Stimulated activated CD8-positive, alpha-beta memory T cell treated with anti-CD3 and anti-CD28 coated beads, Interleukin-7, amount 100 ng/mL, for 4 hours (primary cell): ENCODE measurements at regions not wholly inside any gene's neighbourhood (a gene's known extent, or its start where the extent isn't known, plus 50 kb on each side); places are given as distances from the start of the nearest gene placed in this dataset.
"Not testable (repeated sequence)": the region's sequence is repeated elsewhere in the genome, so short reads cannot be mapped to it uniquely, and the experiment has no call there.

Experiments
- DNase-seq, 2 donors: peaks; one replicate each; pipeline ENCODE4 v3.0.0-alpha.2; 2020; ENCODE audit warnings: low read depth in 2 of 2

DNA sequence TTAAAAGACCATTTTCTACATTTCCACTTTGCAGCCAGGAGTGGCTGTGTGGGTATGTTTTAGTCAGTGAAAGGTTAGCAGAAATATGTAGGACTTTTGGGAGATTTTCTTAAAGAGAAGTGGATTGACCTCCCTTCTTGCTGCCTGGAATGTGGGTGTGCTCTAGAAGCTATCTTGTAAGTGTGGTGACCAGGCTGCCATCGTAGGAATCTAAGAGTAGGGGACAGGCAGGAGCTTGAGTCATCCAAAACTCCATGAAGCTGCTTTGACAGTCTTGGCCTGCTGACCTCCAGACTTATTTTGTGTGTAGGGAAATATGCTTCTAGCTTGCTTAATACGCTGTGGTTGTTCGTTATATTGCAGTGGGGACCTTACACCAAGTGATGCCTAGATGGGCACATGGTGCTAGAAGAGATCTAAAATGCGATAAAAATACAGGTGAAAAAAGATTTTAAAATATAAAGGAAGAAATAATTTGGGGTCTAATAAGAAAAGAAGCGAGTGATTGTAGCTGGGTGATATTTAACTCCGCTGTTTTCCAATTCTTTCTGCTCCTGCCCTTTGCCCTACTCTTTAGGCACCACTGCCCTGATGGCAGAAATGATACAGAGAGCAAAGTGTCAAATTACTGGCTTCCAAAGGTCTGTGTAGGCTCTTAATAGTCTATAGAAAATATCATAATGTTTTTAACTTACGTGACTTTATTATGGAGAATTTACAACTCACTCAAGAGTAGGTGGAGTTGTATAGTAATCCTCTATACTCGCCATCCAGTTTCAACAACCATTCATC lies 298.2 kb upstream of the ZNF608 start:
- no peak for DNase-seq

DNA sequence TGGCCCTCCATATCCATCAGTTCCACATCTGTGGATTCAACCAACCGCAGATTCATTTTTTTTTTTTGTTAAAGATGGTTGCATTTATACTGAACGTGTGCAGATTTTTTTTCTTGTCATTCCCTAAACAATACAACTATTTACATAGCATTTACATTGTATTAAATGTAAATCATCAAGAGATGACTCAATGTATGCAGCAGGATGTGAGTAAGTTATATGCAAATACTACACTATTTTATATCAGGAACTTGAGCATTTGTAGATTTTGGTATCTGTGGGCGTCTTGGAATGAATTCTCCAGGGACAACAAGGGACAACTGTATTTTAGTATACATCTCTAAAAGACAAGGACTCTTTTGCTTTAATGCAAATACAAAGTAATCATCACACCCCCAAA lies 299.2 kb upstream of the ZNF608 start:
- DNase-seq = no peak

- no peak for DNase-seq
These were observed 300.4 kb upstream of the ZNF608 start for GRCh38 chr5:125046838-125047237.

DNA sequence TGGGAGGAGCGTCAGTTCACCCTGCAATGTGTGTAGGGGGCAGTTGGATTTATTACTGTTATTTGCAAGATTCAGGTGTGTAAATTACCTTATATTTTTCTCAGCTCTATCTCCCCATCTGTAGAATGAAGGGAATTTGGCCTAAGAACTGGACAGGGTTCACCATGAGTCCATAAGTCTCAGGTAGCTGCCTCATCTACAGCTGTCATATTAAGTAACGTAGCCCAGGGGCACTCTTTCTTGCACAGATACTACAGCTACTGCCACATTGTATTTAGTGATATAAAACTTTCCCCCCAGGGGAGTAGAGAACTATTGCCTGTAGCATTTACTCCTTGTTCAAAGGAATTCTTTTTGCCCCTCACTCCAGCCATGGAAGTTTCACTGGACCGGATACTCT lies 301.4 kb upstream of the ZNF608 start:
- no peak for DNase-seq

GRCh38 chr5:125049721-125050702 lies 303.6 kb upstream of the ZNF608 start:
- no peak for DNase-seq

- no peak for DNase-seq
These were observed 304.5 kb upstream of the ZNF608 start for GRCh38 chr5:125050926-125051325.

- DNase-seq = no peak
These were observed 306.1 kb upstream of the ZNF608 start for GRCh38 chr5:125052584-125052983.

DNA sequence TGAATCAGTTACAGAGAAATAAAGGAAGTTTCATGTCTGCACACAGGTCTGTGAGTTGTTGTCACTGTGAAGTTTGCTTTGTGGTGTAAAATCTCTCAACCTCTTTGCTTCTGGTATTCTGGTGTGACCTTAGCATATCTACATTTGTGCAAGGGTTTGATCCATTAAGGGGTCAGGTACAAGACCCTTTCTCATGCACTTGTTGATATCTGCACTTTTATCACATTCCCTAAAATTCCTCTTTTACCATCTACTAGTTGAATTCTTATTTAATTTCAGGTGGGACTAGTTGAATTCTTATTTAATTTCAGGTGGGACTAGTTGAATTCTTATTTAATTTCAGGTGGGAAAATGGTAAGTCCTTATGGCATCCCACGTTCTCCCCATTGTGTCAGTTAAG lies 306.7 kb upstream of the ZNF608 start:
- DNase-seq = no peak

DNA sequence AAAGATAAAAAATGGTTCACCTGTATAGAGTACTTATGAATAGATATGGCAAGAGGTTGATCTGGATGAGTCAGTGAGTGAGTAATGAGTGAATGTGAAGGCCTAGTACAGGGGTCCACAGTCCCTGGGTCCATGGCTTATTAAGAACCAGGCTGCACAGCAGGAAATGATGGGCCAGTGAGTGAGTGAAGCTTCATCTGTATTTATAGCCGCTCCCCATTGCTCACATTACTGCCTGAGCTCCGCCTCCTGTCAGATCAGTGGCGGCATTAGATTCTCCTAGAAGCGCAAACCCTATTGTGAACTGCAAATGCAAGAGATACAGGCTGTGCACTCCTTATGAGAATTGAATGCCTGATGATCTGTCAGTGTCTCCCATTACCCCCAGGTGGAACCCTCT lies 307.7 kb upstream of the ZNF608 start:
- no peak for DNase-seq

GRCh38 chr5:125056671-125057485 lies 310.4 kb upstream of the ZNF608 start:
- DNase-seq = no peak

GRCh38 chr5:125057912-125058826 lies 311.7 kb upstream of the ZNF608 start:
- DNase-seq = no peak

GRCh38 chr5:125059255-125060002 lies 313.0 kb upstream of the ZNF608 start:
- no peak for DNase-seq

DNA sequence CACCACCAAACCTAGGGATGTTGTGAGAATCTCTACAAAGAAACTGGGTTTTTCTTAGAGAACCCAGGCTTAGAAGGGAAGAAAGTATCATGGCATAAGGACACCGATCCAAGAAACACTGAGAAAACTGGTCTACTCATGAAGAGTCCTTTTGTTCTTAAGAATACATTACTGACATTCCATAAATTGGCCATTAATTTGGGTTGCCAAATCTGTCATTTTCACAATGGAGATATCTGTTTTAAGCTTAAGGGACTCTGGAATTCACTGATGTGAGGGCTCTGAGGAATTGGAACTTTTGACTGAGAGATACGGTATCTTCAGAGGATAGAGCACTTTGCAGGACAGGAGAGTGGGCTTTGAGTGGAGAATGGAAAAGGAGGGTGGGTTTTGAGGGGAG lies 315.3 kb upstream of the ZNF608 start:
- DNase-seq = no peak

- DNase-seq = no peak
These were observed 318.4 kb upstream of the ZNF608 start for GRCh38 chr5:125064621-125065438.

DNA sequence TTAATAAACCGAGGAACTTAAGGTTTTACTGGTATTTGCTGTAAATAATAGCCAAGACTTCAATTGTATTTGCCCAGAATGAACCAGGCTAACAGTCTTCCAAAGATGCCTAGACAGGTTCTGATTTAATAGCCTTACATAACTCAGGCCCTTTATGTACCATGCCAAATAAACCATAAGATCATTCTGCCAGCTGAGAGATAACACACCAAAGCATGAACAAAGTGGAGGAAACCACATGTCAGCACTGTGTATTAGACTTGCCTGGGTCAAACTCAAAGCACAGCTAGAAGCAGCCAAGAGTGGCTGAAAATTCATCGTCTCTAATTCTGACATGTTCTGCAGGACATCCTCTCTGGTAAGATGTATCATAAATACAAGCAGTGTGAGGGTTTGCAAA lies 319.3 kb upstream of the ZNF608 start:
- no peak for DNase-seq

DNA sequence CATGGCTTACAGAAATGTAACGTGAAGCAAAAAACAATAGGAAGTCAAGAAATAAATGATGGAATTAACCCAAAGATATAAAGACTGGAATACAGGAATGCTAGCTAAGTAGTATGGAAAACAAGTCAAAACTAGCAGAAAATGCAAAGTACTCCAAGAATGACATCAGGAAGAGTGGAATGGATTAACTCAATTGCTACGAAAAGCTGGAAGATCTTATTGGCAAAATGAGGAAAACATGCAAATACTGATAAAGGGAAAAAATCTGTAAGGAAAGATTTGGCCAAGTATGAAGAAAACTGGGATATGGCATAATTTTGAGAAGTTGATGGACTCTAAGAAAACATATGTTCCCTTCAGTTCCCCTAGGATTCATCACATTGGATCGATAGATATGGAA lies 324.5 kb upstream of the ZNF608 start:
- DNase-seq = no peak

GRCh38 chr5:125073090-125073489 lies 326.7 kb upstream of the ZNF608 start:
- no peak for DNase-seq

GRCh38 chr5:125075567-125075966 lies 329.1 kb upstream of the ZNF608 start:
- DNase-seq = no peak

GRCh38 chr5:125079028-125079427 lies 332.6 kb upstream of the ZNF608 start:
- DNase-seq = not testable (repeated sequence)
